ENCODE measurements at regions not wholly inside any gene's neighbourhood (a gene's known extent, or its start where the extent isn't known, plus 50 kb on each side); places are given as distances from the start of the nearest gene placed in this dataset.
"Not testable (repeated sequence)": the region's sequence is repeated elsewhere in the genome, so short reads cannot be mapped to it uniquely, and the experiment has no call there.

- DNase-seq, result no peak
Measured at GRCh38 chr1:200279810-200280411, 129.9 kb downstream of the ZNF281 start.

GRCh38 chr1:200275816-200276453 lies 133.9 kb downstream of the ZNF281 start:
- no peak for DNase-seq

GRCh38 chr1:200275415-200275814 lies 134.4 kb downstream of the ZNF281 start:
- DNase-seq, result no peak

DNA sequence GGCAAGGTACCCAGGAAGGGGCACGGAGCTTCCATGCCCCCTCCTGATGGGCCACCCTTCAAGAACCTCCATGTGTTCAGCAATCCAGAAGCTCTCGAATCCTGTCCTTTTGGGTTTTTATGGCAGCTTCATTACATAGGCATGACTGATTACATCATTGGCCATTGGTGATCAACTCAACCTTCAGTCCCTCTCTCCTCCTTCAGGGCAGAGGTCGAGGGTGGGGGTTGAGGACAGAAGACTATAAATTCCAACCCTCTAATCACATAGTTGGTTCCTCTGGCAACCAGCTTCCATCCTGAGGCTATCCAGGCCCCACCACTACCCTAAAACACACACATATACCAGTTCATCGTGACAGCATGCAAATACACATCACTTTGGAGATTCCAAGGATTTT lies 135.7 kb downstream of the ZNF281 start:
- DNase-seq, result no peak

DNA sequence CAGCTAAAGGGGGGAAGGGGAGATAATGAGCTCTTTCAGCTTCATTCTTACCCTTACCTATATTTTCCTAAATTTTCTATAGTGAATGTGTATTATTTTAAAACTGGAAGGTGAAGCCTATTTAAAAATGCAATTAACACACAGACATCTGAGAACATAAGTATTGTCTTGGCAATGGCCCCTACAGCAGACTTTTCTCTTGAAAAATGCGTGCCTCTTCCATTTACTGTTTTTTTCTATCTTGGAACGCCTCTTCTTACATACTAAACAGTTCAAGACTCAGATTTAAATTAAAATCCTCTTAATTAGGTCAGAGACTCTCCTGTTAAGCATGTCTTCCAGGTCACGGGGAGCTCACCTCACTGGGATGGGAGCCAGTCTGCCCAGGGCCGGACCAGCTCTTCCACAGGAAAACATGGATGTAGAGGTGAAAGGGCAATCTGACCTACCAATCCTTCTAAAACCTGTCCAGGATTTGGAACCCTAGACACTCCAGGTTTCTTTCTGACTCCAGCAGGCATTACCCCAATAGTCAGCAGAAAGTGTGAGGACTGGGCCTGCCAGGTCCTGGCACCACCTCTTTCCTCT lies 137.3 kb downstream of the ZNF281 start:
- no peak for DNase-seq

DNA sequence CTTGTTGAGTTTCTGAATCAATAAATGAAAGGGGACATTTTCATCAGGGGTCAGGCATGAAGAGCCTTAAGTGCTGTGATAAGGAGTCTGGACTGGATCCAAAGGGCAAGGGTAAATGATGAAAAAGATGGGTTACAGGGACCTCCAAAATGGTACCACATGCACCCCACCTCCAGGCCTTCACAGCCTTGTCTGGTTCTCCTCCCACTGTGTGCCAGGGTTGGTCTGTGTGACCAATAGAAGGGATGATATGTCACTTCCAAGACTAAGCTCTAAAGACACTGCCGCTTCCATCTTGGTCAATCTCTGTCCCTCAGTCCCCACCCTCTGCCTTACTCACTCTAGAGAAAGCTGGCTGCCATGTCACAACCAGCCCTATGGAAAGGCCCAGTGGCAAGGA lies 140.6 kb downstream of the ZNF281 start:
- DNase-seq, result no peak

DNA sequence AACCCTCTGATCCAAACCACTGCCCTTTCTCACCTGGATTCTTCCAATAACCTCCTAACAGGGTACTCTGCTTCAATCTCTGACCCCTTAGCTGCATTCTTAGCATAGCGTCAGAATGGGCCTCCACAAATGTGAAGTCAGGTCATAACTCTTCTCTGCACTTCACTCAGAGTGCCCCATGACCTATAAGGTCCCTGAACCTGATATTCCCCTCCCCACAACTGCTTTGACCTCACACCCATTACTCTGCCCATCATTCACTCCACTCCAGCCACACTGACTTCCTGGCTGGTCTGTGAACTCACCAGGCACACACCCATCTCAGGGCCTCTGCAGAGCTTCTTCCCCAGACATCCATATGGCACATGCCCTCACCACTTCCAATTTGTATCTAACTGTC lies 141.9 kb downstream of the ZNF281 start:
- no peak for DNase-seq

DNA sequence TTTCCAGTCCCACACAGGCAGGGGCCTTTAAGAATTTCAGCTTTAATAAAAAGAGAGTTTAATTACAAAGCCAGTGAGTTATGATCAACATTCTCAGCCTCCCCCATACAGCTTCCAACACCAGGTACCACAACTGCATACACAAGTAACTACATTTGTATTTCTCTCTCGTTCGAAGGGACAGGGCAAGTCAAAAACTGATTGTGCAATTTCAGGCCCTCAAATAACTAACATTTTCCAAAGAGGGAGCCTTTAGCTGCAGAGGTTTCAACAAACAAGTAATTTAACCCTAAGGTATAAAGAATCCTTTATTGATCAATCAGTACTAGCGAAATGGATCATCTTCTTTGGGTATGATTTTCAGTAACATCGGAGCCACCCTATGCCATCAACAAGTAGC lies 142.4 kb downstream of the ZNF281 start:
- no peak for DNase-seq

DNA sequence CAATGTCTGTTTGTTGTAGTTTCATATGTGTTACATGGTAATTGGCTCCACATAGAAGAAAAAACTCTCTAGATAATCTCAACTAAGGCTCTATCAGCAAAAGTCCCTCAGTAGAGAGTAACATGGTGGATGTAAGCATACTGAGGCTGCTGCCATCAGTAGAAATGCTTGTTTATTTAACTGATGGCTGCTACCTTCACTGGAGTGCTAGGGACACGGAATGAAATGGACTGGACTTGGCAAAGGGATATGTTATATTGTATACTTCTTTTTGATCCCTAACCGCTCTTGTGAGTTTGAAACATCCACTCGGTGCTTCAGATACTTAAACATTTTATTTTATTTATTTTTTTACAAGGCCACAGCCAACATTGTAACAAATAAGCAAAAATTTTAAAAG lies 143.0 kb downstream of the ZNF281 start:
- DNase-seq, result no peak

DNA sequence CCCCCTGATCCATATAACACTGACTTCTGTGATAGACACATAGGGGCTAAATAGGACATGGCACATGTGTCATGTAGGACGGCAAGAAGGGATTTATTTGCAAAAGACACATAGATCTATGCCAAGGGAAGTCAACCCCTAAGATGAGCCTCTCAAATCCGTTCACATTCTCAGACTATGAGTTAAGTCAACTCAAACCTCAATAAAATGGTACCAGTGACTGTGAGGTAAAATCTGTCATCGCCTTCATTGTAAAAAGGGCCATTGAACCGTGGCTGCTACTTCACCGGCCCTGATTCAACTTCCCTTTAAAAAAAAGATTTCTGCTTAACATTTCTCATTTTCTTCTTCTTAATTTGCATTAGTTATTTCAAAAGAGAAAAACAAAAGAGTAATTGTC lies 144.0 kb downstream of the ZNF281 start:
- no peak for DNase-seq

DNA sequence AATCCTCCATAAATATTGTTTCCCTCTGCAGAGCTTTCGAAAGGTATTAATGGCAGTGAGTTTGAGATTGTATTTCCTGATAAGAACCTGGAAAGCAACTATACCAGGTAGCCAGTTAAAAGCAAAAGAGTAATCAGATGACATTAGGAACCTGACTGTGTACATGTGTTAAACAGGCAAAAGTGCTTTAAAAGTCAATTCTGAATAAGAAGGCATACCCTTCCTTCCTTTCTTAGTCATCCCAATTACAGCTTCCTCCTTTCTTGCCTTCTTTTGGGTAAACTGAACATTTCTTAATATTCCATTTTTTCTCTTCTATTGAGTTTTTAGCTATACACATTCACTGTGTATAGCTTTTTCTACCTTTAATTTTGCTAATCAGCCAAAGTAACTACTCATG lies 144.7 kb downstream of the ZNF281 start:
- DNase-seq, result no peak

GRCh38 chr1:200263203-200263602 lies 146.6 kb downstream of the ZNF281 start:
- no peak for DNase-seq

DNA sequence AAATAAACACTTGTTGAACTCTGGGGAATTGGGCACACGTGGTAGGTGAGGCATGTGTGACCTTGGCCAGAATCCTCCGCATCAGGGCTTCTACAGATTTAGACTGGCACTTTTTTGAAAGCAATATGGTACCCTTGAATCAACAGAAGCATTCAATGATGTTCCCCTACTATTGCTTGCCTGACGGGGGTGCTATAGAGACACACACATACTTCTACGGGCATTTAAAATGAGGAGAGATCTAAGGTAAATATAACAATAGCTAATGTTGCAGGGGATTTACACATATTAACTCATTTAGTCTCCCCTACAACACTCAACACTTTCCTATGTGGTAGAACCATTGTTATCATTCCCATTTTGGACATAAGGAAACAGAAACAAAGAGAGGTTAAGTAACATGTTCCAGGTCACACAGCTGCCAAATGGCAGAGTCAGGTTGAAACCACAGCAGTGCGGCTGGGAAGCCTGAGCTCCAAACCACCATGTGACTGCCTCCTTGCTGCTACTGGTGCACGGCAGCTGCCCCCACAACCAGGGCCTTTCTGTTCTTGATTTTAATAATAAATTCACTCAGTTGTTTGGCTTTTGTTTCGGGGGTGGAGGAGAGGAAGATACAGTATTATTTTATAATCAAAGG lies 147.4 kb downstream of the ZNF281 start:
- DNase-seq, result no peak

DNA sequence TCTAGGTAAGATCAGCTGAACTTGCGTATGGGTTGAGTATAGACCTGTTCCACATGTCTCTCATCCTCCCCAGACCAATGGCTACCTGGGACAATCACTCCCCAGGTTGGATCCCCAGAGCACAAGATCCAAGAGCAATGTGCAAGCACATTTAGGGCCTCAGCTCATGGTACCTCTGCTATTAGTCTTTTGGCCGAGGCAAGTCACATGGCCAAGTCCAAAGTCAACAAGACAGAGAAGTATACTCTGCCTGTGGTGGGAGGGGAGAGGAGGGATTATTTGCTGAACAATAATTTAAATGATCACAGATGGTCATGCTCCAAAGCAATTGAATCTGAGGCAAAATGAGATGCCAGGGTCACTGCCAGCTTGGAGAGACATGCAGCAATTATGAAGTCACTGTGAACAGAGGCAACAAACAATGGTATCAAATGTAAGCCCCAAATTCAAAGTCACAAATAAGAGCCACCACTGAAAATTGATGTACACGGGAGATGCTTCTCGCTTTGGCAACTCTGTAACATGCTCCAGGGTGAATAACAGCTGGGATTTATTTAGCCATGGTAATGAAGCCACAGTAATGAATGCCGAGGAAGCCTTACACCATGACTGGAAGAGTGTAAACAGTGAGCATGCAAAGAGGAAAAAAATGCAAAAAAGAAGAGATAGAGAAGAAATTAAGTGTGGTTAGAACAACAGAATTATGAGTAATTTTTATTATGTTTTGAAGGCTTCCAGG lies 149.1 kb downstream of the ZNF281 start:
- no peak for DNase-seq

DNA sequence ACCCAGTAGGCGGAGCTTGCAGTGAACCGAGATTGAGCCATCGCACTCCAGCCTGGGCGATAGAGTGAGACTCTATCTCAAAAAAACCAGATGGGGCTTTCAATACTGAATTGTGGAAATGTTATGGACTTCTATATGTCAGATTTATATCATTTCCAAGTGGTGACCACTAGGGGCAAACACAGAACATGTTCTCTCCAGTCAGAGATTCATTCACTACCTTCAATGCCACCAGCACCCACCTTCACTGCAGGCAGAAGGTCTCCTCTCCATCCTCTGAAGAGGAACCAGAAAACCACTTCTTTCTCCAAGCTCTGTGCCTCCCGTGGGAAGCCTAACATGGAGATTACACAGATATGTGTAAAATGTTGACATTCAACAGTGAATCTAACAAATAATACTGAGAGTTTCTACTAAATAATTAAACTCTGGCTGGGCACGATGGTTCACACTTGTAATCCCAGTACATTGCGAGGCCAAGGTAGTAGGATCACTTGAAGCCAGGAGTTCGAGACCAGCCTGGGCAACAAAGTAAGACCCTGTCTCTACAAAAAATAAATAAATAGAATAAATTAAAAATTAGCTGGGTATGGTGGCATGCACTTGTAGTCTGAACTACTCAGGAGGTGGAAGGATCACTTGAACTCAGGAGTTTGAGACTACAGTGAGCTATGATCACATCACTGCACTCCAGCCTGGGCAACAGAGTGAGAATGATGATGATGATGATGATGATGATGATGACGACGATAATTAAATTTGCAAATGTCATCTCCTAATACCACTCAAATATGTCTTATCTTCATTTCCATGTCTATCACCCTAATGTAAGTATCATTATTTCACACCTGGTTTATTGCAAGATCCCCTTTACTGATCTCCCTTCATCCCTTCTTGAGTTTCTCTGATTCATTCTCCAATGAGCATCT lies 151.1 kb downstream of the ZNF281 start:
- no peak for DNase-seq

DNA sequence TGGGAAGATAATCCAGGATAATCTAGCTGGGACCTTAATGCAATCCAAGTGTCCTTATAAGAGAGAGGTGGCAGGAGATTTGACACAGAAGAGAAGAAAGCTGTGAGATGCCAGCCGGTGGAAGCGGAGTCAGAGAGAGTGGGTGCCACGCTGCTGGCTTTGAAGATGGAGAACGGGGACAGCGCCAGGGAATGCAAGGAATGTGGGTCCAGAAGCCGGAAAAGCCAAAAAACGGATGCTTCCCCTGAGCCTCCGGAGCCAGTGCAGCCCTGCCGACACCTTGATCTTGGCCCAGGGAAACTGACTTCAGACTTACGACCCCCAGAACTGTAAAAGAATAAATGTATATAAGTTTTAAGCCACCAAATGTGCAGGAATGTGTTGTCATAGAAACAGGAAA lies 152.6 kb downstream of the ZNF281 start:
- no peak for DNase-seq

DNA sequence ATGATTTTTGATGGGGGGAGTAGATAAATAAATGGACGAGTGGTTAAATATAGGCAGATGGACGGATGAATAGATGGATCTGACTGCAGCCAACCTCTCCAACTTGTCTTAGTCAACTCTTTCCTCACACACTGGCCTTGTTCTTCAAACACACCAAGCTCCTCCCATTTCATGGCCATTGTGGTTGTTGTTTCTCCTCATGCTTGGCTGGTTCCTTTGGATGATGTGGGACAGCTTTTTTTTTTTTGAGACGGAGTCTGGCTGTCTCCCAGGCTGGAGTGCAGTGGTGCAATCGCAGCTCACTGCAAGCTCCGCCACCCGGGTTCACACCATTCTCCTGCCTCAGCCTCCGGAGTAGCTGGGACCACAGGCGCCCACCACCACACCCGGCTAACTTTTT lies 155.2 kb downstream of the ZNF281 start:
- not testable (repeated sequence) for DNase-seq

DNA sequence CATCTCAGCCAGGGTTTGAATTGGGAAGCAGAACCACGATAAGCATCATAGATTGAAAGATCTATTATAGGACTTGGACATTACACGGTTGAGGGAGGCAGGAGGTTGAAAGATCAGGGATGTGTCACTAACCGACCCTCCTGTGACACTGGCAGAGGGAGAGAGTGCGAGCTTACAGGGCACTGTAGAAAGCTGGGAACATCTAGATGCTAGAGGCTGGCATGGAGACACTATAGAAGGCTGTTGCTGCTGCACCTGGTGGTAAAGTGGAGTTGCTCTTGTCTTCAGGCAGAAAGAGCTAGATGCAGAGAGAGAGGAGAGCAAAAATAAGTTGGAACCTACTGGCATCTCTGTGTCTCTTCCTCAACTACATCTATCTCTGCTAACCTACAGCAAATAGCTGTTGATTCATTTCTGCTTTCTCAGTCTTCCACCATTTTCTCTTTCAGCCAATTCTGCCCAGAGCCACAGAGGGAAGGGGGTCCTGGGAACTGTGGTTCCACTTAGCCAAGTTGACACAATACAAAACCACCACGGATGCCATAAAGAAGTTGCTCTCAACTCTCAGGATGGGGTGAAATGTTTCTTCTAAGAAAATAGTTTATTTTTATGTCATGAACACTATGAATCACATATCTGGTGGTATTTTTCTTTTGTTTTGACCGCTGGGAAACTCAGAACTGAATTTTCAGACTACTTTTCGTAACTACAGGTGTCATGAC lies 155.9 kb downstream of the ZNF281 start:
- DNase-seq, result no peak

GRCh38 chr1:200252531-200252930 lies 157.3 kb downstream of the ZNF281 start:
- no peak for DNase-seq

- no peak for DNase-seq
Measured at GRCh38 chr1:200250469-200250868, 159.4 kb downstream of the ZNF281 start.

DNA sequence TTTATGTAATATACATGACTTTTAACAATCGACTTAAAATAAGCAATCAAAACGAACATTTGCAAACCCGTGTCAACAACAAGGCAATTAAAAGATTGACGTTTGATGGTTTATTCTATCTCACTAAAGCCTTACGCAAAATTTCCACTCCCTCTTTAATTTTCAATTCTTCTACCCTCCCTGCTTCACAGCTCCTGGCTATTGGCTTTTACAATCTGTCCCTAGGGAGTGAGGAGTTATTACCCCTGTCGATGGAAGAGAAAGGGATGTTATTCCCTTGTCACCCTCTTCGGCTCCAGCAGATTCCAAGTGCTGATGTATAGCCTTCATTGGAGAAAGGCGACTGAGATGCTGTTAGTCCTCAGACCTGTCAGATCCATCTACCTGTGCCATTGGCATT lies 161.3 kb downstream of the ZNF281 start:
- DNase-seq, result no peak

- DNase-seq, result no peak
Measured at GRCh38 chr1:200247518-200247917, 162.3 kb downstream of the ZNF281 start.
